HAP-1 (cell line): ENCODE measurements at regions not wholly inside any gene's neighbourhood (a gene's known extent, or its start where the extent isn't known, plus 50 kb on each side); places are given as distances from the start of the nearest gene placed in this dataset.
"Not testable (repeated sequence)": the region's sequence is repeated elsewhere in the genome, so short reads cannot be mapped to it uniquely, and the experiment has no call there.

ENCODE experiments used
- DNase-seq, 2 experiments: peaks; one replicate each; pipeline ENCODE4 v3.0.0-alpha.2; 2016 to 2020; ENCODE audit warnings: low spot score in 2 of 2
- H3K27me3 ChIP-seq: fragments of 250-450 bp; sonication (Bioruptor Pico); 2 replicates; pipeline ENCODE4 v1.5.1; 2020; ENCODE audit warnings: low read depth, mild to moderate bottlenecking, moderate library complexity
- H3K36me3 ChIP-seq: fragments of 250-450 bp; sonication (Bioruptor Pico); replicated peaks from 2 replicates; pipeline ENCODE4 v1.5.1; 2020; ENCODE audit warnings: mild to moderate bottlenecking
- H3K4me1 ChIP-seq: fragments of 250-450 bp; sonication (Bioruptor Pico); 2 replicates; pipeline ENCODE4 v1.5.1; 2020; ENCODE audit warnings: mild to moderate bottlenecking
- H3K4me3 ChIP-seq: fragments of 250-450 bp; sonication (Bioruptor Pico); 2 replicates; pipeline ENCODE4 v1.5.1; 2020; ENCODE audit warnings: mild to moderate bottlenecking, moderate library complexity
- H3K9me3 ChIP-seq: fragments of 250-450 bp; sonication (Bioruptor Pico); 2 replicates; pipeline ENCODE4 v1.5.1; 2020; ENCODE audit warnings: mild to moderate bottlenecking, moderate library complexity
- in situ Hi-C: fragments of 300-500 bp; cut with MboI; formaldehyde crosslinking; loops from 3 replicates; pipeline ENCODE4 v1.14.3; 2020; ENCODE audit warnings: low sequenced_read_pairs, inconsistent platforms, mixed read lengths

- DNase-seq, result no peak
- in situ Hi-C loops, result no loop called here
- Histone ChIP-seq H3K27me3 (no peaks in the 10 kb centered on the region; the same call in 1 of the 2 replicates), H3K36me3 (no peaks in the 10 kb centered on the region), H3K4me1 (peaks cover 11% of the 10 kb centered on the region), H3K9me3 (no peaks in the 10 kb centered on the region), H3K4me3 (no peak overlapping the region)
Measured at GRCh38 chr9:38326122-38326521, 66.4 kb upstream of the ALDH1B1 start.

GRCh38 chr9:38324213-38324612, 68.3 kb upstream of the ALDH1B1 start:
- H3K4me3 ChIP-seq, H3K27me3 ChIP-seq, DNase-seq, H3K9me3 ChIP-seq, H3K36me3 ChIP-seq, in situ Hi-C loops: not testable (repeated sequence)
- peaks cover 11% of the 10 kb centered on the region for H3K4me1 ChIP-seq

GRCh38 chr9:38322937-38323336, 69.6 kb upstream of the ALDH1B1 start:
- no peak overlapping the region for H3K4me3 ChIP-seq
- in situ Hi-C loops, result no loop called here
- DNase-seq, result no peak
- H3K4me1 ChIP-seq, result peaks cover 3% of the 10 kb centered on the region
- no peaks in the 10 kb centered on the region for H3K36me3 ChIP-seq
- H3K9me3 ChIP-seq, result no peaks in the 10 kb centered on the region
- no peaks in the 10 kb centered on the region; the same call in 1 of the 2 replicates for H3K27me3 ChIP-seq

- Histone ChIP-seq H3K27me3 (peaks cover 2% of the 10 kb centered on the region), H3K9me3 (no peaks in the 10 kb centered on the region), H3K4me3 (no peak overlapping the region), H3K36me3 (no peaks in the 10 kb centered on the region), H3K4me1 (no peaks in the 10 kb centered on the region)
- in situ Hi-C loops, result no loop called here
- DNase-seq, result no peak
Measured at GRCh38 chr9:38319496-38320173, 72.9 kb upstream of the ALDH1B1 start.

- DNase-seq, result no peak
- Histone ChIP-seq H3K9me3 (no peaks in the 10 kb centered on the region), H3K27me3 (peaks cover 2% of the 10 kb centered on the region), H3K4me1 (no peaks in the 10 kb centered on the region), H3K36me3 (no peaks in the 10 kb centered on the region), H3K4me3 (no peak overlapping the region)
- in situ Hi-C loops, result no loop called here
Measured at GRCh38 chr9:38318759-38319495, 73.6 kb upstream of the ALDH1B1 start.

GRCh38 chr9:38316166-38316780, 76.2 kb upstream of the ALDH1B1 start:
- H3K36me3 ChIP-seq, result no peaks in the 10 kb centered on the region
- DNase-seq, result no peak
- peaks cover 2% of the 10 kb centered on the region for H3K27me3 ChIP-seq
- no peaks in the 10 kb centered on the region for H3K9me3 ChIP-seq
- H3K4me1 ChIP-seq, result no peaks in the 10 kb centered on the region
- H3K4me3 ChIP-seq, result no peak overlapping the region
- in situ Hi-C loops, result no loop called here

GRCh38 chr9:38315085-38315595, 77.4 kb upstream of the ALDH1B1 start:
- Histone ChIP-seq H3K4me3 (no peak overlapping the region), H3K27me3 (peaks cover 2% of the 10 kb centered on the region; the same call in 1 of the 2 replicates), H3K9me3 (no peaks in the 10 kb centered on the region), H3K4me1 (peaks cover 10% of the 10 kb centered on the region), H3K36me3 (no peaks in the 10 kb centered on the region)
- DNase-seq, result no peak
- in situ Hi-C loops, result no loop called here

GRCh38 chr9:38313421-38313820, 79.1 kb upstream of the ALDH1B1 start:
- no peak for DNase-seq
- H3K27me3 ChIP-seq, result peaks cover 2% of the 10 kb centered on the region; the same call in 1 of the 2 replicates
- H3K4me1 ChIP-seq, result peaks cover 24% of the 10 kb centered on the region
- in situ Hi-C loops, result no loop called here
- H3K9me3 ChIP-seq, result no peaks in the 10 kb centered on the region
- H3K36me3 ChIP-seq, result no peaks in the 10 kb centered on the region
- no peak overlapping the region for H3K4me3 ChIP-seq

- no peaks in the 10 kb centered on the region for H3K36me3 ChIP-seq
- peaks cover 24% of the 10 kb centered on the region for H3K4me1 ChIP-seq
- in situ Hi-C loops, result no loop called here
- H3K27me3 ChIP-seq, result peaks cover 2% of the 10 kb centered on the region; the same call in 1 of the 2 replicates
- H3K9me3 ChIP-seq, result no peaks in the 10 kb centered on the region
- no peak overlapping the region for H3K4me3 ChIP-seq
- no peak for DNase-seq
Measured at GRCh38 chr9:38312406-38312805, 80.1 kb upstream of the ALDH1B1 start.

GRCh38 chr9:38311382-38312270, 80.9 kb upstream of the ALDH1B1 start:
- in situ Hi-C loops, result no loop called here
- DNase-seq, result peak in 1 of 2 experiments; percentile 37
- Histone ChIP-seq H3K27me3 (peaks cover 2% of the 10 kb centered on the region; the same call in 1 of the 2 replicates), H3K9me3 (no peaks in the 10 kb centered on the region), H3K4me3 (no peak overlapping the region), H3K36me3 (no peaks in the 10 kb centered on the region), H3K4me1 (peaks cover 24% of the 10 kb centered on the region)

- DNase-seq, result peak; percentile 84 to 93
- Histone ChIP-seq H3K4me3 (no peak overlapping the region), H3K9me3 (no peaks in the 10 kb centered on the region), H3K4me1 (peaks cover 24% of the 10 kb centered on the region), H3K27me3 (no peaks in the 10 kb centered on the region), H3K36me3 (no peaks in the 10 kb centered on the region)
- in situ Hi-C loops, result no loop called here
Measured at GRCh38 chr9:38309324-38310195, 82.9 kb upstream of the ALDH1B1 start.

- Histone ChIP-seq H3K27me3 (no peaks in the 10 kb centered on the region), H3K4me3 (no peak overlapping the region), H3K9me3 (no peaks in the 10 kb centered on the region), H3K4me1 (peaks cover 24% of the 10 kb centered on the region), H3K36me3 (no peaks in the 10 kb centered on the region)
- in situ Hi-C loops, result no loop called here
- no peak for DNase-seq
Measured at GRCh38 chr9:38308136-38308535, 84.4 kb upstream of the ALDH1B1 start.
